ENCODE measurements at regions not wholly inside any gene's neighbourhood (a gene's known extent, or its start where the extent isn't known, plus 50 kb on each side); places are given as distances from the start of the nearest gene placed in this dataset.
"Not testable (repeated sequence)": the region's sequence is repeated elsewhere in the genome, so short reads cannot be mapped to it uniquely, and the experiment has no call there.

DNA sequence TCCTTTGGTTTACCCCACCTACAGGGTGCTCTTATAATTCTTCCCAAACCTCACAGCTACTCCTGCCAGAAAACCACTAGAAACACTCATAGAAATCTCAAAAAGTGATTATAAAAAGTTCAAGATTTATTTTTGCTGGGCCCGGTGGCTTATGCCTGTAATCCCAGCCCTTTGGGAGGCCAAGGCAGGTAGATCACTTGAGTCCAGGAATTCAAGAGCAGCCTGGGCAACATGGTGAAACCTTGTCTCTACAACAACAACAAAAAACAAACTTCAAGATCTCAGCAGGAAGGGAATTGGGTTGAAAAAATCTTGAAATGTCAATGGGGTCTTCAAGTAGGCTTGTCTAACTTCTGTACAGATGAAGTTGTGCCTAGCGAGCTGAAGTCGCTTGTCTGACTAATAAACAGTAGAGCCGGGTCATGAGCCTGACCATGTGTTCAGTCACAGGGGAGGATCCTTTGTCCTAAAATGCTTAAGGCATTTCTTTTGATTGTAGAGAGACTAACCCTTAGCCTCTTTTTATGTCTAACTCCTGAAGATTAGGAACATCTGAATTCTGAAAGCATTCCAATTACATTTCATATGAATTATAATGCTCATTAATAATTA is 124.6 kb downstream of the NOC3L start:
- DNase-seq = no peak

DNA sequence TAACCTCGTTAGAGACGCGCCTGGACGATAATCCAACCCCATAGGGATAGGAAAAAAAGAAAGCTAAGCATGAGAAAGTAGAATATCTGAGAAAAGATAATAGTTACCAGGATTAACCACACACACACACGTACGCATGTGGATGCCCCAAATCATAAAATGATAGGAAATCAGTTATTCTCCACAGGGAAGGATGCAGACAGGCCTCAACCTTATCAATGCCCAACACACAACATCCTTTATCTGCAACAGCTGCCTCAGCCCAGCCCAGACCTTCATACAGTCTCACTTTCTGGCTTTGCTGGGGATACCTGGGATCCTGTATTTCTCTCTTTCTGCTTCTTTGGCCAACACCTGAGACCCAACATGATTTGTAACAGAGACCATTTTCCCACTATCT is 123.0 kb downstream of the NOC3L start:
- no peak for DNase-seq

DNA sequence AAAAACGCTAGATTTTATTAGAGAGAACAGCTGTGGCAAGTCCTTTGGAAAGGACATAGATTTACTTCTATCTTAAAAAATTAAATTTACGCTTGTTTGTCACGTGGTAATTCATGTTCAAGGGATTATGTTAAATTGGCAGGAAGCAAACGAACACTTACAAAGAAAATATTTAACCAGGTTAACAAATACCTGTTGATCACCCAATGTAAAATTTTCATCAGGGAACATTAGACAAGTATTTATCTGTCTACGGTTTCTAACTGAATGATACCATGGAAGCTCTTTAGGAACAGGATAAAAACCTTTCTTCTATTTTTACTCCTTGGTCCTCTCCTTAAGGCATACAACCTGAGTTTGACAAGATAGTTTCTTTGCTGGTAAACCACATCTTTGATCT is 122.2 kb downstream of the NOC3L start:
- DNase-seq = no peak

DNA sequence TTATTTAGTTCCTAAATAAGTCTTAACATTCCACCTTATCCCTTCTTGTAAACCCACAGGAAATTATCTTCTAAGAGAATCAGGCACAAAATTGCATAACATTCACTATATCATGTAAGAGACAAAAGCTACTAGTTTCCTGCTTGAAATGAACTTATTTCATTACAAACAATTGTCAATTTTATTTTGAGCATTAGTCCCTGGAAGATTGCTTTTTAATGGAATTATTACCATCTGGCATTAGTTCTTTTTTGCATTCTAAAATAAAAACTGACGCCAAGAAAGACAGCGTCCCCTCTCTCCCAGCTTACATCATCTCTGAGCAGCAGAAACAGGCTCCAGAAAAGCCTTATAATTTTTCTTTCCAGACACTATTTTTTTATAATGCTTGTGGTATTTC is 121.8 kb downstream of the NOC3L start:
- DNase-seq = no peak

DNA sequence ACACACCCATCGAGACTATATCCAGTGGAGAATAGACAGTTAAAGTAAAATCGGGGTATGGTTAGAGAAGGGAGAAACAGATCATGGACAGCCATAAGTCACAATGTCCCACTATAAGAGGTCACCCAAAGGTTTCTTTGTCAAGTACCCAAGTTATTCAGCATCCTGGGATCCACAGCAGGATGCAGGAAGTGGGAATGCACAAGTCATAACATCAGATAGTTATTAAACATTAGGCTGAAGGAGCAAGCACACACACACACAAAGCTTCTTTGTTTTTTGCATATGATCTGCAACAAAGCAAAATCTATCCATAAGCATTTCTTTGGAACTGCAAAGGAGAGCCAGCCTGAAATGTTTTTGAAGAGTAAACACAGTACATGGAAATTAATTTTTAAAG is 111.6 kb downstream of the NOC3L start:
- DNase-seq = no peak

DNA sequence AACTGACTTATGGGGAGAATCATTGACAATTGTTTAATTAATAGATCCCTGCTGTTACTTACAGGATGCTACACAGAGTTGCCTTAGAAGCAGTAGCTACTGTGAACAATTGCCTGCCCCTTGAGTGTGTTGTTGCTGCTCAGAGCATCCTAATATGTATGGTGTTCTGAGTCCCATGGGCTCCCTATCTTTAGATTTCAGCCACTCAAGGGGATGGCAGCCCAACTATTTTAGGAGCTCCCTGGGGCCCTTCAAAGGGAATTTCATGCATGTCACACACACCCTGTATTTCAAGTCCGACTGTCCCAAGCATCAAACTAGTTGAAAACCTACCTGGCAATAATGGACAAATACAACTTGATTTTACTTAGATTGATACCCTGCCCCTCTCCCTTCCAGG is 111.2 kb downstream of the NOC3L start:
- DNase-seq = no peak

DNA sequence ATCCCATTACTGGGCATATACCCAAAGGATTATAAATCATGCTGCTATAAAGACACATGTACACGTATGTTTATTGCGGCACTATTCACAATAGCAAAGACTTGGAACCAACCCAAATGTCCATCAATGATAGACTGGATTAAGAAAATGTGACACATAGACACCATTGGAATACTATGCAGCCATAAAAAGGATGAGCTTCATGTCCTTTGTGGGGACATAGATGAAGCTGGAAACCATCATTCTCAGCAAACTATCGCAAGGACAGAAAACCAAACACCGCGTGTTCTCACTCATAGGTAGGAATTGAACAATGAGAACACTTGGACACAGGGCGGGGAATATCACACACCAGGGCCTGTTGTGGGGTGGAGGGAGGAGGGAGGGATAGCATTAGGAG is 105.3 kb downstream of the NOC3L start:
- DNase-seq = not testable (repeated sequence)

DNA sequence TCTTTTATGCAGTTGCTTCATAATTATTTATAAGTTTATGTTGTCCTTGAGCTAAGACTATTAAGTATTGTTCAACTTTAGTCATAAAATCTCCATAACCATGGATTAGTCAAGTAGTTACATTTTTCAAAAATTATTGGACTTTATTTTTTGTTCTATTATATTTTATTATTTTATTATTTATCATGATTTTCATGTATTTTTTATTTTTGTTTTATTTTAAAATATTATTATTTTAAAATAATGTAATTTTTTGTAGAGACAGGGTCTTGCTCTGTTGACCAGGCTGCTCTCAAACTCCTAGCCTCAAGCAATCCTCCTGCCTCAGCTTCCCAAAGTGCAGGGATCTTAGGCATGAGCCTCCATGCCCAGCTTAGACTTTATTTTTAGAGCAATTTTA is 102.3 kb downstream of the NOC3L start:
- no peak for DNase-seq

DNA sequence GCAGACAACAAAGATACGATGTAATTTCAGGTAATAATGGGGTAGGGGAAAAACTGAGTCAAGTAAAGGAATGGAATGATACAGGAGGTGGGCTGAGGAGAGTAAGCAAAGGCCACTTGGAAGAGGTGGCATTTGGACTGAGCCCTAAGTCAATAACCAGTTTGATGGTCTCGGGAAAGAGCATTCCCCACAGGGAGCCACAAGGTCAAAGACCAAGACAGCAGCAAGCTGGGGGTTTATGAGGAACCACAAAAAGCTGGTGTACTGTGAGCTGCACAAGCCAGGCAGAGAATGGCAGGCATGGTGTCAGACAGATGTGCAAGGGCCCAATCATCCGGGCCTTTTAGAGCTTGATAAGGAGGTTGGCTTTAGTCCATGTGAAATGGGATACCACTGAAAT is 98.7 kb downstream of the NOC3L start:
- DNase-seq = no peak

DNA sequence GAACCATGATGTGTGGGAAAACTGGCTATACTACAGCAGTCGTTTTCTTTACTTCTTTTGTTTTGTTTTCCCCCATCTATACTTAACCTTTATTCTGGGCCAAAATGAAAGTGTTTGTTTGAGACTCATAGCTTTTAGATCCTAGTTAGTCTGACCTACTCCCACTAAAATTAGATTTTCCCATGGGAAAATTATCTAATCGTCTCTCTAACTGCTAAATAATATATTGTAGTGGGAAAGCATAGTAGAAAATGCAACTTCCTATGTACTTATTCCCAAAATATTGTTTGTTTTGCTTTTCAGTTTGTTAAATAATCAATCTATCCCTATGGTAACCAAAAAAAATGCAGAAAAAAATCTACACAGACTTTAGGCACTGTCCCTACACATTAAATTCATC is 96.6 kb downstream of the NOC3L start:
- no peak for DNase-seq

DNA sequence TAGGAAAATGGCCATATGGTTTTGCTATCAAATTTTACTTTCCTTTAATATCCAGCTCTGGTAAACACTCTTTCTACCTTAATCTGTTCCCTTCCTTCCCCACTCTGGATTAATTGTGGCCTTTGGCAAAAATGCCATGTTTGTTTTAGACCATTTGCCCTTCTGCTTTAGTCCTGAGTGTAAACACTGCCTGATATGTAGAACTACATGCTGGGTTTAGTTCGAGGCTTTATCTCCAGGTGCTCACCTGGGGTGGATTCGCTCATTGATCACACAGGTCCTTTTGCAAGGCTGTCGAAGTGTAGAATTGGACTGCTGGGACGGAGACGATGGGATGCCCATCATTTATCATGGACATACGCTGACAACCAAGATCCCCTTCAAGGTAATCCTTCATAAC is 94.1 kb downstream of the NOC3L start:
- DNase-seq = no peak

DNA sequence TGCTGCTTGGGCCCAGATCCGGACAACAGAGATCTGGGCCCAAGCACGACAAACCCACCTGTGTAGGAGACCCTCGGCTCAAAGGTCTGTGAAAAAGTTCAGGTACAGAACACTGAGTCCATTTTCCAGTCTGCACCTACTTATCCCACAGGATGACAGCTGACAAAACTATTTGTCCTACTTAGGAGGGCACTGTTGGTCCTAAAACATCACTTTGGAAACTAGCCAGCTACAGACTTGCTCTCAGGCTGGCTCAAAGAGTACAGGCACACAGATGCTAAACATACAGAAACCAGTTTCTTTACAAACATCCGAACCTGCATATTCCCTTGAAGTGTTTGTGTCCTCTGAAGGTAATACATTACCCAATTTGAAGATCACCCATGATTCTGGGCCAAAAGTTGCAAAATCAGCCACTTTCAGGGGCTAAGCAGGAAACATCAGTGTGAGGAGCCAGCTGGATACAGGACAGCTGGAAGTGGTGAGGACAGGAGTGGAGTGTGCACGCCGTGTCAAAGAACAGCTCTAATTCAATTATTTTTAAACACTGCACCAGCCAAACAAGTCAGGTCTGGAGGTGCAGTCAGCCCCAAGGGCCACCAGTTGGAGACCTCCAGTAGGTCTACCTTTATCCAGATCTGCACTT is 88.5 kb downstream of the NOC3L start:
- no peak for DNase-seq

DNA sequence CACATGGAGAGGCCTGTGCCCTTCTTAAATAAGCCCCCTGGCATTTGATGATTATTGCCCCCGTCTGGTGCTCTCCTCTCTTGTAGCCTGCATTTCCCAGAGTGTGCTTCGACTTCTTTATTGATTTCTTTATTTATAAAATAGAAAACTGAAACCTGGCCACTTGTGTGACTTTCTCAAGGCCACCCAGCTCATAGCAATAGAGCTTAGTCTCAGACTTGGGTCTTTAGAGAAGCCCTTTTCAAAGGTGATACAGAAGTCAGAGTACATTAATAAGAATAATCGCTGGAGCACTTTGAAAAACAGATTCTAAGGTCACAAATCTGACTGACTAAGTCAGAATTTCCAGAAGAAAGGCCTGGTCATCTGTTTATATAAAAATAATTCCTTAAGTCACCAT is 86.6 kb downstream of the NOC3L start:
- no peak for DNase-seq

DNA sequence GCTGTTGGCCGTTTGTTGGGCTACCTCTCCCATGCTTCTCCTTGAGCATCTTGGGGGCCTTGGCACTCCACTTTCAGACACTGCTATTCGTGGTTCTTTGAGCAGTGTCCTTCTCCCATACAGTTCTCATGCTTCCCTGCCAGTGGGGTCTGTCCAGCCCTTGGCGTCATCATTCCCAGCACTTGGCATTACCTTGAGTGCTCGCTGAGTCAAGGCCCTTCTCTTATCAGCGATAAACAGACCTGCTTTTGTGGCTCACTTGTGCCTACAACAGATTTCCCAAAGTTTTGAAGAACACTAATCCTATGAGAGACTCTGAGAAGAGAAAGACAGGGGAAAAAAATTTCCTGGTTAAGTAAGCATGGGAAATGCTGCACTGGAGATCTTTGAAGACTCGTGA is 85.3 kb downstream of the NOC3L start:
- no peak for DNase-seq

DNA sequence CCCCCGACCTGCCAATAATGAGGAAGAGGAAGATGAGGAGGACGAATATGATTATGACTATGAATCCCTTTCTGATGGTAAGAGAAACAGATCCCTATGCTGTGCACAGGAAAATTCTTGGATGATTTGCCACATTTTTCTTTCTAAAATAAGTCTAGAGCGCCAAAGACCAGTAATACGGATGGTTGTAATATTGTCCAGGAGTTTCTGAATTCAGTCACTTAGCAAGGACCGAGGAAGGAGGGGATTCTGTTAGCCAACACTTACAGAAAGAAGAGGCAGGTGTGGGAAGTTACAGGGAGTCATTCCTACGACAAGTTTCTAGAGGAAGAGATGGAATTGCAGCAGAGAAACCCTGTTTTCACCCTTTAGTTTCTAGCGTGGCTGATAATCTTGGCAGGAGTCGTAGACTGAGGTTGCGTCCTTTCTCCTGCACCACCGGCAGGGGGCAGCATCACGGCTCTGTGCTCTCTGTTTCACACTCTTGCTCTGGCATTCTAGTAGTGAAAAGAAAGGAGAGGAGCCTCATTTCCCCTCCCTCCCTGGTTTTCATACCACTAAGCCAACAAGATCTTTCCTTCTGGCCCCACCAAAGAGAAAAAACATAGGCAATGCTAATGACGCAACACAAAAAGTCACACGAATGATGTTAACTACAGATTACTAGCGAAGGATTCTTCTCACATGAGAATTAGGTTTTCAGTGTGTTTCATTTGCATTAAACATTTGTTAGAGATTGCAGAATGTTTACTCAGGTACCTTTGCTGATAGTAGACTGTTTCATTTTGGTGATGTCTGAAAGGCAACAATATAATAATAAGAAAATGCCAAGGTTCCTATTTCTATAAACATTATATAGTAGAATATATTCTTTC is 82.7 kb downstream of the NOC3L start:
- DNase-seq = peak; percentile 73

DNA sequence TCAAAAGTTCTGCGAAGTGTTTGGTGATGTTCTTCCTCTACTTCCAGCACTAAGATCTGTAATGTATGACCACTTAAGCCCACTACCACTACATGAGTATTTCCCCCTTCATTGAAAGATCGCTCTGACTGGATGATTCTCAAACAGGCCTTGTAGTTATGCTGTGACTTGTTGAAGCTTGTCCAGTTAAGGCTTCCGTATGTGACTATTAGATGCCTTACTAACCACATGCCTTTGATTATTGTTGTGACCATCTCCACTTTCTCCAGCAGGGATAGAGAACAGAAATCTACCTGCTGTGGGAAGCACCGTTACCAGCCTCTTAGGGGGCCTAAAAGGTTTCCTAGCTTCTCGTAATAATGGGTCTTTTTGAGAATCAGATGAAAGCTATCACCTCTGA is 81.1 kb downstream of the NOC3L start:
- DNase-seq = no peak

DNA sequence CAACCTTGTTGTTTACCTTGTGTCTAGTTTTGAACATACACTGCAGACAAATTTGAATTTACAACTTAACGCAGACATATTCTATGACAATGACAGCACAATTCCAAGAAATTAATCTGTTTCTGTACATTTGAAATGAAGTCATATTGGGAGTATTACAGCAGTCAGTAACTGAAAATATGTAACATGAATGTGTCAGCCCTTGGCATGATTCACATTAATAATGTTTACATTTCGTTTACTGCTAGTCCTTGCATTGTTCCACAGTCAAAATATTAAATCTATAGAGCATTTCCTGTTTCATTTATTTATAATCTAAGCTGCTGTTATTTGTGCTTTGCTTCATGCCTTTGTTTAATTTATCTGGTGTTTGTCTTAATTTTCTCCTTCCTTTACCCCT is 80.4 kb downstream of the NOC3L start:
- no peak for DNase-seq

Data from activated CD4-positive, alpha-beta T cell treated with anti-CD3 and anti-CD28 coated beads for 48 hours (primary cell).